ENCODE measurements at regions not wholly inside any gene's neighbourhood (a gene's known extent, or its start where the extent isn't known, plus 50 kb on each side); places are given as distances from the start of the nearest gene placed in this dataset.

- H3K36me3 Mint-ChIP-seq (ENCODE audit: low read depth): peaks cover 5% of the 10 kb centered on the region
- no peak overlapping the region for H3K4me3 Mint-ChIP-seq (ENCODE audit: unreplicated experiment)
- H3K4me1 Mint-ChIP-seq (ENCODE audit: low read depth): peaks cover 7% of the 10 kb centered on the region
- H3K9me3 Mint-ChIP-seq (ENCODE audit: low read depth): peaks cover 6% of the 10 kb centered on the region
- TF ChIP-seq CTCF (IDR thresholded peaks at IDR 0.05): no peak
- DNase-seq (ENCODE audit: low spot score): no peak
- no peak overlapping the region for H3K27ac Mint-ChIP-seq (ENCODE audit: unreplicated experiment)
- H3K27me3 Mint-ChIP-seq (ENCODE audit: low read depth): no peaks in the 10 kb centered on the region
Measured at GRCh38 chr9:87007711-87008366, 60.5 kb upstream of the GAS1 start.

- DNase-seq (ENCODE audit: low spot score): no peak
- Mint-ChIP-seq H3K27ac (ENCODE audit: unreplicated experiment) (no peak overlapping the region), H3K4me3 (ENCODE audit: unreplicated experiment) (no peak overlapping the region), H3K4me1 (ENCODE audit: low read depth) (peaks cover 7% of the 10 kb centered on the region), H3K9me3 (ENCODE audit: low read depth) (no peaks in the 10 kb centered on the region), H3K27me3 (ENCODE audit: low read depth) (no peaks in the 10 kb centered on the region), H3K36me3 (ENCODE audit: low read depth) (no peaks in the 10 kb centered on the region)
- no peak for TF ChIP-seq CTCF (IDR thresholded peaks at IDR 0.05)
Measured at GRCh38 chr9:87008667-87009066, 61.4 kb upstream of the GAS1 start.

- Mint-ChIP-seq H3K27me3 (ENCODE audit: low read depth) (no peaks in the 10 kb centered on the region), H3K9me3 (ENCODE audit: low read depth) (no peaks in the 10 kb centered on the region), H3K4me3 (ENCODE audit: unreplicated experiment) (no peak overlapping the region), H3K4me1 (ENCODE audit: low read depth) (peaks cover 7% of the 10 kb centered on the region), H3K36me3 (ENCODE audit: low read depth) (no peaks in the 10 kb centered on the region), H3K27ac (ENCODE audit: unreplicated experiment) (no peak overlapping the region)
- DNase-seq (ENCODE audit: low spot score): no peak
- no peak for TF ChIP-seq CTCF (IDR thresholded peaks at IDR 0.05)
Measured at GRCh38 chr9:87010626-87011025, 63.3 kb upstream of the GAS1 start.

GRCh38 chr9:87011551-87011950, 64.2 kb upstream of the GAS1 start:
- Mint-ChIP-seq H3K36me3 (ENCODE audit: low read depth) (no peaks in the 10 kb centered on the region), H3K27me3 (ENCODE audit: low read depth) (no peaks in the 10 kb centered on the region), H3K4me1 (ENCODE audit: low read depth) (peaks cover 7% of the 10 kb centered on the region), H3K27ac (ENCODE audit: unreplicated experiment) (no peak overlapping the region), H3K4me3 (ENCODE audit: unreplicated experiment) (no peak overlapping the region), H3K9me3 (ENCODE audit: low read depth) (no peaks in the 10 kb centered on the region)
- peak; percentile 61 for DNase-seq (ENCODE audit: low spot score)
- no peak for TF ChIP-seq CTCF (IDR thresholded peaks at IDR 0.05)

- H3K9me3 Mint-ChIP-seq (ENCODE audit: low read depth): peaks cover 3% of the 10 kb centered on the region
- H3K27me3 Mint-ChIP-seq (ENCODE audit: low read depth): no peaks in the 10 kb centered on the region
- TF ChIP-seq CTCF (IDR thresholded peaks at IDR 0.05): no peak
- peaks cover under 1% of the 10 kb centered on the region for H3K4me1 Mint-ChIP-seq (ENCODE audit: low read depth)
- no peak overlapping the region for H3K4me3 Mint-ChIP-seq (ENCODE audit: unreplicated experiment)
- H3K27ac Mint-ChIP-seq (ENCODE audit: unreplicated experiment): no peak overlapping the region
- no peak for DNase-seq (ENCODE audit: low spot score)
- H3K36me3 Mint-ChIP-seq (ENCODE audit: low read depth): no peaks in the 10 kb centered on the region
Measured at GRCh38 chr9:87013490-87013889, 66.2 kb upstream of the GAS1 start.

Measured in chondrocyte (in vitro differentiated cells).